PFSK-1 (cell line): ENCODE measurements at regions not wholly inside any gene's neighbourhood (a gene's known extent, or its start where the extent isn't known, plus 50 kb on each side); places are given as distances from the start of the nearest gene placed in this dataset.

ENCODE experiments used
- FOXP2 ChIP-seq: optimal IDR thresholded peaks from 2 replicates; pipeline ENCODE3; 2011; ENCODE audit warnings: borderline replicate concordance, control low read depth, inconsistent platforms; ENCODE audit not compliant: insufficient read depth; ENCODE audit errors: extremely low read length, extremely low read depth
- POLR2AphosphoS5 ChIP-seq: IDR thresholded peaks from 2 replicates; pipeline ENCODE4 v1.6.1; 2012; ENCODE audit warnings: low read depth, mild to moderate bottlenecking, control low read depth, low read length, moderate library complexity
- REST ChIP-seq, 2 experiments: IDR thresholded peaks; 2 replicates each; pipeline versions ENCODE4 v1.6.1 to v1.8.0; 2011 to 2012; ENCODE audit warnings: low read depth in 2 of 2, low read length in 2 of 2, control low read depth in 1 of 2, inconsistent platforms in 1 of 2, mild to moderate bottlenecking in 1 of 2, moderate library complexity in 1 of 2; ENCODE audit not compliant: insufficient read depth in 1 of 2
- SIN3A ChIP-seq: IDR thresholded peaks from 2 replicates; pipeline ENCODE4 v1.6.1; 2012; ENCODE audit warnings: mild to moderate bottlenecking, low read length, moderate library complexity, borderline replicate concordance; ENCODE audit not compliant: insufficient read depth
- TAF1 ChIP-seq: IDR thresholded peaks from 2 replicates; pipeline ENCODE4 v1.6.1; 2012; ENCODE audit warnings: low read length, control low read depth, borderline replicate concordance; ENCODE audit not compliant: insufficient read depth

GRCh38 chr3:102129760-102130608 is 280.7 kb downstream of the NFKBIZ start:
- no peak for TF ChIP-seq TAF1
- no peak for TF ChIP-seq REST (IDR thresholded peaks at IDR 0.05; ENCODE audit: insufficient read depth in 1 of 2, low read depth in 2 of 2, low read length in 2 of 2)
- no peak for TF ChIP-seq POLR2AphosphoS5
- TF ChIP-seq FOXP2: no peak

GRCh38 chr3:102132370-102132769 is 283.1 kb downstream of the NFKBIZ start:
- TF ChIP-seq FOXP2 (no peak), REST (IDR thresholded peaks at IDR 0.05; ENCODE audit: insufficient read depth in 1 of 2, low read depth in 2 of 2, low read length in 2 of 2) (no peak), SIN3A (no peak), POLR2AphosphoS5 (no peak), TAF1 (no peak)

- TF ChIP-seq REST (IDR thresholded peaks at IDR 0.05; ENCODE audit: insufficient read depth in 1 of 2, low read depth in 2 of 2, low read length in 2 of 2) (no peak), POLR2AphosphoS5 (no peak), FOXP2 (no peak), SIN3A (no peak), TAF1 (no peak)
These were observed 284.1 kb downstream of the NFKBIZ start for GRCh38 chr3:102133376-102133775.

- no peak for TF ChIP-seq POLR2AphosphoS5
- no peak for TF ChIP-seq SIN3A
- no peak for TF ChIP-seq FOXP2
- TF ChIP-seq TAF1: no peak
- TF ChIP-seq REST (IDR thresholded peaks at IDR 0.05; ENCODE audit: insufficient read depth in 1 of 2, low read depth in 2 of 2, low read length in 2 of 2): no peak
These were observed 286.0 kb downstream of the NFKBIZ start for GRCh38 chr3:102135316-102135715.
